ENCODE measurements at regions not wholly inside any gene's neighbourhood (a gene's known extent, or its start where the extent isn't known, plus 50 kb on each side); places are given as distances from the start of the nearest gene placed in this dataset.

DNA sequence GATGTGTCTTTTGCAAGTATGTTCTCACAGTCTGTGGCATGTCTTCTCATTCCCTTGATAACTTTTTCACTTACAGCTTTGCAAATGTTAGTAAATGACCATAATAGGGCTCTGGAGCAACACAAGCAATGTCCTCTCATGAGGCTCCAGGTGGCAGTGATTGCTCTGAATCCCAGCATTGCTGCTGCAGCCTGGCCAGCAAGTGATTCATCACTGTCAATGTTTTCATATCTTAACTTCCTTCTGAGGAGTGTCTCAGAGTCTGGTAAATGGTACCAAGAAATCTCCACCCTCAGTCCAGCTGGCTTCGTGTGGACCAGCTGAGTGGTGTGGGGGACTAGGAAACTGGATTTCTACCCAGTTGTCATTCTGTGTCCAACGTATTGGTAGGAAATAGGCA is 139.6 kb downstream of the MYLK4 start:
- peaks cover 4% of the 10 kb centered on the region; the same call in 1 of the 2 replicates for H3K4me1 ChIP-seq (ENCODE audit: insufficient read depth, low read length)
- peak; percentile 61 for DNase-seq
- no peaks in the 10 kb centered on the region for H3K36me3 ChIP-seq (ENCODE audit: low read depth, low read length)
- ChIA-PET POLR2A (ENCODE audit: unreplicated experiment) (interaction anchor here (0.7 kb wide), 1 partner anchor 623 kb away, joined by 3 read pairs; no protein-coding TSS in a partner anchor), CTCF (no interaction called here)
- peak; percentile 99 for ATAC-seq
- H2AFZ ChIP-seq (ENCODE audit: low read length): no peak overlapping the region
- H3K4me2 ChIP-seq (ENCODE audit: low read length): no peak overlapping the region
- no peak overlapping the region for H3K27ac ChIP-seq (ENCODE audit: low read length)
- H3K4me3 ChIP-seq (ENCODE audit: low read length): no peak overlapping the region
- H4K20me1 ChIP-seq (ENCODE audit: low read length): no peaks in the 10 kb centered on the region
- H3F3A ChIP-seq (ENCODE audit: low read length, unreplicated experiment): no peaks in the 10 kb centered on the region
- H3K9me2 ChIP-seq (replicated peaks; ENCODE audit: low read length): no peaks in the 10 kb centered on the region
- H3K9me3 ChIP-seq (ENCODE audit: low read length): no peaks in the 10 kb centered on the region
- no peak for TF ChIP-seq EZH2phosphoT487 (IDR thresholded peaks at IDR 0.05; ENCODE audit: borderline replicate concordance, low read length)
- no peak for TF ChIP-seq EZH2 (IDR thresholded peaks at IDR 0.05; ENCODE audit: low read length, unreplicated experiment)
- TF ChIP-seq, protein P1, sequence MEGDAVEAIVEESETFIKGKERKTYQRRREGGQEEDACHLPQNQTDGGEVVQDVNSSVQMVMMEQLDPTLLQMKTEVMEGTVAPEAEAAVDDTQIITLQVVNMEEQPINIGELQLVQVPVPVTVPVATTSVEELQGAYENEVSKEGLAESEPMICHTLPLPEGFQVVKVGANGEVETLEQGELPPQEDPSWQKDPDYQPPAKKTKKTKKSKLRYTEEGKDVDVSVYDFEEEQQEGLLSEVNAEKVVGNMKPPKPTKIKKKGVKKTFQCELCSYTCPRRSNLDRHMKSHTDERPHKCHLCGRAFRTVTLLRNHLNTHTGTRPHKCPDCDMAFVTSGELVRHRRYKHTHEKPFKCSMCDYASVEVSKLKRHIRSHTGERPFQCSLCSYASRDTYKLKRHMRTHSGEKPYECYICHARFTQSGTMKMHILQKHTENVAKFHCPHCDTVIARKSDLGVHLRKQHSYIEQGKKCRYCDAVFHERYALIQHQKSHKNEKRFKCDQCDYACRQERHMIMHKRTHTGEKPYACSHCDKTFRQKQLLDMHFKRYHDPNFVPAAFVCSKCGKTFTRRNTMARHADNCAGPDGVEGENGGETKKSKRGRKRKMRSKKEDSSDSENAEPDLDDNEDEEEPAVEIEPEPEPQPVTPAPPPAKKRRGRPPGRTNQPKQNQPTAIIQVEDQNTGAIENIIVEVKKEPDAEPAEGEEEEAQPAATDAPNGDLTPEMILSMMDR (conservative IDR thresholded peaks at IDR 0.05; ENCODE audit: low read depth, low read length): peak; percentile 33; the same call in 1 of the 2 replicates
- H3K79me2 ChIP-seq (ENCODE audit: low read length): no peaks in the 10 kb centered on the region
- intact Hi-C loops (cut with micrococcal nuclease): loop anchor here (1.0 to 2.0 kb wide), 3 partner anchors 20 to 84 kb away; no protein-coding TSS in a partner anchor
- BruUV-seq (replicated peaks): no TSS peak
- H3K27me3 ChIP-seq (ENCODE audit: low read length): no peaks in the 10 kb centered on the region
- no peak overlapping the region for H3K9ac ChIP-seq (ENCODE audit: low read length)

DNA sequence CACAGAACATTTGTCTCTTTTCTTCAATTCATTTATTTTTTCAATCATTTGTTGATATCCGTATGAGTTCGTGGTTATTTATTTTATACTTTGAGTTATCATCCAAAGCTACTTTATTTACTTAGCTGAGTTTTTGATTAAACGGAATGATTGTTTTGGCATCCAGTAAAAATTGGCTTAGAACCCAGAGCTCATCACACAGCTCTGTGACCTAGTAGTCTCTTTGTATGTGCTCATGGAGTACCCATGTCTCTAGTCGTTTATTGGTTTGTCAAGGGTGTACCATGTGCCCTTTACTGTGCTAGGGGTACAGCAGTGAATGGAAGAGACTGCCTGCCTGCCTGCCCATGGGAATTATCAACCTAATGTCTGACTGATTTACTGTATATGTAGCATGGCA is 142.2 kb downstream of the MYLK4 start:
- Histone ChIP-seq H3K79me2 (ENCODE audit: low read length) (no peaks in the 10 kb centered on the region), H3K36me3 (ENCODE audit: low read depth, low read length) (no peaks in the 10 kb centered on the region), H4K20me1 (ENCODE audit: low read length) (no peaks in the 10 kb centered on the region), H2AFZ (ENCODE audit: low read length) (no peak overlapping the region), H3K9ac (ENCODE audit: low read length) (no peak overlapping the region), H3K27me3 (ENCODE audit: low read length) (no peaks in the 10 kb centered on the region), H3K4me3 (ENCODE audit: low read length) (no peak overlapping the region), H3K9me2 (replicated peaks; ENCODE audit: low read length) (no peaks in the 10 kb centered on the region), H3K27ac (ENCODE audit: low read length) (no peak overlapping the region), H3K4me2 (ENCODE audit: low read length) (no peak overlapping the region), H3F3A (ENCODE audit: low read length, unreplicated experiment) (no peaks in the 10 kb centered on the region), H3K9me3 (ENCODE audit: low read length) (no peaks in the 10 kb centered on the region), H3K4me1 (ENCODE audit: insufficient read depth, low read length) (peaks cover 4% of the 10 kb centered on the region; the same call in 1 of the 2 replicates)
- ATAC-seq (no peak), DNase-seq (no peak)
- ChIA-PET POLR2A (ENCODE audit: unreplicated experiment) (no interaction called here), CTCF (no interaction called here)
- TF ChIP-seq EZH2phosphoT487 (IDR thresholded peaks at IDR 0.05; ENCODE audit: borderline replicate concordance, low read length): no peak
- TF ChIP-seq, protein P1 (conservative IDR thresholded peaks at IDR 0.05; ENCODE audit: low read depth, low read length): no peak
- TF ChIP-seq EZH2 (IDR thresholded peaks at IDR 0.05; ENCODE audit: low read length, unreplicated experiment): no peak
- BruUV-seq (replicated peaks): no TSS peak
- intact Hi-C loops (cut with micrococcal nuclease): no loop called here

DNA sequence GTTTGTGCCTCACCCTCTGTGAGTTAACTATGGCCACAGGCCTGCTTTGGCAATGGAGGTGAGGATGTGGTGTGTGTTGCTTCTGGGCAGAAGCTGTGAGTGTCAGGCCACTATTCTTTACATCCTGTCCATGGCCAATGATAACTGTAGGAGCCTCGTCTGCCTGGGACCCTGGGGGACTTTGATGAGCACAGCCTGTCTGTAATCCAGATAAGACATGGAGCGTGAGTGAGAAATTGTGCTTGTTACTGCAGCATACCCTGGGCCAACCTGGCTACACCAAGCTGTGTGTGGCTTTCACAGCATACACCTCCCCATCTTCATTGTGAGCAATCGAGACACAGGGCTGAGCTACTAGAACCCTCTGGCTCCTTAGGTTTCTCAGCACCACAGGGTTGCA is 150.4 kb downstream of the MYLK4 start:
- H3K4me3 ChIP-seq (ENCODE audit: low read length): no peak overlapping the region
- H3K9ac ChIP-seq (ENCODE audit: low read length): no peak overlapping the region
- H3K27me3 ChIP-seq (ENCODE audit: low read length): no peaks in the 10 kb centered on the region
- intact Hi-C loops (cut with micrococcal nuclease): no loop called here
- H4K20me1 ChIP-seq (ENCODE audit: low read length): no peaks in the 10 kb centered on the region
- ChIA-PET CTCF (no interaction called here), POLR2A (ENCODE audit: unreplicated experiment) (no interaction called here)
- no peak overlapping the region for H2AFZ ChIP-seq (ENCODE audit: low read length)
- no peaks in the 10 kb centered on the region for H3K9me2 ChIP-seq (replicated peaks; ENCODE audit: low read length)
- ATAC-seq (no peak), DNase-seq (no peak)
- no peak overlapping the region for H3K27ac ChIP-seq (ENCODE audit: low read length)
- TF ChIP-seq, protein P1 (conservative IDR thresholded peaks at IDR 0.05; ENCODE audit: low read depth, low read length): no peak
- TF ChIP-seq EZH2 (IDR thresholded peaks at IDR 0.05; ENCODE audit: low read length, unreplicated experiment) (no peak), EZH2phosphoT487 (IDR thresholded peaks at IDR 0.05; ENCODE audit: borderline replicate concordance, low read length) (no peak)
- H3K4me1 ChIP-seq (ENCODE audit: insufficient read depth, low read length): no peaks in the 10 kb centered on the region
- BruUV-seq (replicated peaks): no TSS peak
- H3K79me2 ChIP-seq (ENCODE audit: low read length): no peaks in the 10 kb centered on the region
- no peaks in the 10 kb centered on the region for H3F3A ChIP-seq (ENCODE audit: low read length, unreplicated experiment)
- H3K4me2 ChIP-seq (ENCODE audit: low read length): no peak overlapping the region
- H3K9me3 ChIP-seq (ENCODE audit: low read length): no peaks in the 10 kb centered on the region
- no peaks in the 10 kb centered on the region for H3K36me3 ChIP-seq (ENCODE audit: low read depth, low read length)

Data from PC-3 (cell line).